GM19467 (cell line): ENCODE measurements at regions not wholly inside any gene's neighbourhood (a gene's known extent, or its start where the extent isn't known, plus 50 kb on each side); places are given as distances from the start of the nearest gene placed in this dataset.

Source experiments
- ATAC-seq: cut with Tn5 transposase; IDR thresholded peaks from one replicate; pipeline ENCODE4 v1.9.1; 2021; ENCODE audit warnings: mild to moderate bottlenecking, moderate library complexity; ENCODE audit not compliant: unreplicated experiment

- ATAC-seq, result no peak
Observed at GRCh38 chr3:178476886-178477285, 59.4 kb upstream of the KCNMB2 start.

GRCh38 chr3:178479446-178479845 is 56.8 kb upstream of the KCNMB2 start:
- no peak for ATAC-seq

DNA sequence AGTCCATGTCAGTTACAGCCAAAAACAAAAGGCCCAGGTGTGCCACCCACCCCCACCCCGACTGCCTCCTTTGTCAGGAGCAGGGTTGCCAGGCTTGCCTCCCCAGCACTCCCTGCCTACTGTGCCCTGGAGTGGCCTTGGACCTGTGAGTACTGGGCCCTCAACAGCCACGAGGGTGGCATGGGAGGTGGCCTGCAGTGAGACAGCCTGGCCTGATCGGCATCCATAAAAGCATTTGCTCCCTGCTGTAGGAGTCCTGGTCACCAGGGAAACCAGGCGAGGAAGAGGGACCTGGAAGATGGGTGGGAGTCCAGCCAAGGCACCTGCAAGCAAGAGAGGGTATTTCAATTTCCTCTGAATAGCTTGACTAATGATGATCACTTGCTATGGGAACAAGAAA is 56.4 kb upstream of the KCNMB2 start:
- no peak for ATAC-seq

- ATAC-seq, result peak; percentile 9
Observed at GRCh38 chr3:178480274-178480673, 56.0 kb upstream of the KCNMB2 start.

DNA sequence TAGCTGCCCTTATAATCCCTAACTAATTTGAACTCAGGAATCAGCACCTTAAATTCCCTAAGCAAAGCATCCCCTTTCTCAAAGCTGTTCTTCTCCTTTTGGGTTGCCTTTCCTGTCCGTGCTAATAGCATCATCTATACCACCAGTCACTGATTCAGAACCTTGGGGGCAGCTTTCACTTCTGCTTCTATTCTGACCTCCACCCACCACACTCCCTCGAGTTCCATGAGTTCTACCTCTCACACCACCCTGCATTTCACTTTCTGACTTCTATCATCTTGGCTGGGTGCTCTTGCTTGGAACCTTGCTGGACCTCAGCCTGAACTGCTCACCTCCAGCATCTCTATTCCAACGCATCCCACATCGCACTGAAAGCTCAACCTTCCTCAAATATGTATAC is 55.4 kb upstream of the KCNMB2 start:
- peak; percentile 99 for ATAC-seq

DNA sequence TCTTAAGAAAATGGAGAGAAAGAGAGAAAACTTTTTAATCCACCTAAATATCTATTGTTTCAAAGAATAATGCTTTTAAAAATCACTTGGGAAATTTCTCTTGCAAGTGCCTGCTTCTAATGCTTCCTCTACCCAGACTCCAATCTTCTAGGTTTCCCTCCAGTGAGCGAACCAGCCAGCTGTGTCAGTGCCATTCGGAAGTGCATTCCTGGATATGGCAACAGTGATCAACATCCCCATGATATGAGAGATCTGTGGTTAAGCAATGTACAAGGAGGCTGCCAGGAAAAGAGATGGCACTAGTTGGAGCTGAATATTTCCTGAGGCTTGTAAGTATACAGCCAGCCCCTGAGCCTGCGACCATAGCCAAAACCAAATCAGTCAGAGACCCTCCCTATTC is 53.3 kb upstream of the KCNMB2 start:
- no peak for ATAC-seq

DNA sequence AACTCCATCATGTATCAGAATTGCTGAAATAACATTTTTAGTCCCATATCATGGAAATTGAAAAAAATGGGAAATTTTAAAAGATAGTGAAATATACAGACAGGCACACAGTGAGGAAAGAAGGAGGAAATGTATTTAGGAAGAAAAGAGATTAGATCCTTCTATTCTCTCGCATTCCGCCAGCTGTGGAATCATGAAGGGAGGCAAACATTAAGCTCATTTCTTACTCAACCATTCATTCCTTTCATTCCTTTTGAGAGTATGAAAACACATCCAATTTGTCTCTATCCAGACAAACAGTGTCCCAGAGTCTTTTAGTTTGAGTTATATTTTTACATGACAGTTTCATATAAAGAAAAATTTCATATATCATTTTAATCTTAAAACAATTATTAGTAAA is 52.5 kb upstream of the KCNMB2 start:
- no peak for ATAC-seq

DNA sequence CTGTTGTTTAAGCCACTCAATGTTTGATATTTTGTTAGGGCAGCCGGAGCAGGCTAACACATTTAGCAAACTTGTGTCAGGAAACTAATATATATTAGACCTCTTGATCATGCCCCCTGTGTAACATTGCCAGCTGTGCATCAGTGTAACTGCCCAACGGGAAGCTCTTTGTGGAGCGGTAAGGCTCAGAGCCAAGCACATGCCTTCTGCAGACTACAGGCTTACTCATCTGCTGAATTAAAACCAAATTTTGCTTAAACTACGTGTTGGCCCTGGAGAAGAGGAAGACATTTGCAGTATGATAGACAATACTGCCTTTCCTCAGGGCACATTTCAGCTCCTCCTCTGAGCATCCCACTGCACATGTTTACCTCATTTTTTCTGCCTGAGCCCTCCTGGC is 50.5 kb upstream of the KCNMB2 start:
- ATAC-seq, result no peak
